Testis (tissue), 2 donors: ENCODE measurements at regions not wholly inside any gene's neighbourhood (a gene's known extent, or its start where the extent isn't known, plus 50 kb on each side); places are given as distances from the start of the nearest gene placed in this dataset.

Experiments used
- DNase-seq: peaks from one replicate; pipeline ENCODE4 v3.0.0-alpha.2; 2019
- H3K27ac ChIP-seq, 2 donors: fragments of 200-600 bp; sonication (generic); one replicate each; pipeline ENCODE4 v1.5.1; 2019
- H3K27me3 ChIP-seq: fragments of 200-600 bp; sonication (generic); one replicate; pipeline ENCODE4 v1.5.1; 2019
- H3K36me3 ChIP-seq: fragments of 200-600 bp; sonication (generic); one replicate; pipeline ENCODE4 v1.5.1; 2017; ENCODE audit warnings: low read depth; ENCODE audit errors: missing control alignments
- H3K4me1 ChIP-seq: fragments of 200-600 bp; sonication (generic); one replicate; pipeline ENCODE4 v1.5.1; 2019
- H3K4me3 ChIP-seq, 2 donors: fragments of 200-600 bp; sonication (generic); one replicate each; pipeline ENCODE4 v1.5.1; 2017 to 2019
- H3K9me3 ChIP-seq: fragments of 200-600 bp; sonication (generic); one replicate; pipeline ENCODE4 v1.5.1; 2017
- POLR2A ChIP-seq: fragments of 450-650 bp; IDR thresholded peaks from one replicate; pipeline ENCODE4 v1.6.1; 2017; ENCODE audit warnings: antibody characterized with exemption, mild to moderate bottlenecking, moderate library complexity
- WGBS, 2 donors: methylation state at CpG; one replicate each; pipeline ENCODE4 v1.1.5; 2018; 5-methylcytosine and 5-hydroxymethylcytosine counted together
- intact Hi-C: fragments of 100-400 bp; cut with DNase I; formaldehyde crosslinking; loops from one replicate; pipeline ENCODE4 v1.15.1; 2023; ENCODE audit warnings: low total_unique reads
- TF ChIP-seq, protein P1 (sequence below), 3 experiments: fragments of 450-650 bp in 2 of 3; fragments of 200-600 bp in 1 of 3; sonication (generic) in 1 of 3; IDR thresholded peaks; one replicate each; pipeline ENCODE4 v1.5.1; 2016 to 2019; ENCODE audit warnings: antibody characterized with exemption in 3 of 3, mild to moderate bottlenecking in 2 of 3, moderate library complexity in 1 of 3

DNA sequence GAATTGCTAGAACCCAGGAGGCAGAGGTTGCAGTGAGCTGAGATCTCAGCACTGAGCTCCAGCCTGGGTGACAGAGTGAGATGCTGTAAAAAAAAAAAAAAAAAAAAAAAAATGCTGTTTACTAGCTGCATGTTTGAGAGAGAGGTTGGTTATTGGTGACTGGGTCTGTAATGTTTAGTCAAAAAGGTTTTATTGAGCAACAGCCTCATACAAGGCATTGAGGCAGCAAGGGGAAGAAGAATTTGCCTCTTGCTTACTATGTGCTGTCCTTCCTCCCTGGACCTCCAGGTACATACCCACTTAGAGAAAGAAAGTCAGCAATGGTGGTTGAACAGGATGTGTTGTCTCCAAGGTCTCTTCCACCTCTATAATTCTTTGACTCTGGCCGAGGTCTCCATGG is 140.7 kb upstream of the SPRY4 start:
- Histone ChIP-seq H3K27me3 (no peaks in the 10 kb centered on the region), H3K4me3 (no peak overlapping the region), H3K4me1 (no peaks in the 10 kb centered on the region), H3K27ac (no peak overlapping the region), H3K9me3 (no peaks in the 10 kb centered on the region), H3K36me3 (no peaks in the 10 kb centered on the region)
- TF ChIP-seq, protein P1, sequence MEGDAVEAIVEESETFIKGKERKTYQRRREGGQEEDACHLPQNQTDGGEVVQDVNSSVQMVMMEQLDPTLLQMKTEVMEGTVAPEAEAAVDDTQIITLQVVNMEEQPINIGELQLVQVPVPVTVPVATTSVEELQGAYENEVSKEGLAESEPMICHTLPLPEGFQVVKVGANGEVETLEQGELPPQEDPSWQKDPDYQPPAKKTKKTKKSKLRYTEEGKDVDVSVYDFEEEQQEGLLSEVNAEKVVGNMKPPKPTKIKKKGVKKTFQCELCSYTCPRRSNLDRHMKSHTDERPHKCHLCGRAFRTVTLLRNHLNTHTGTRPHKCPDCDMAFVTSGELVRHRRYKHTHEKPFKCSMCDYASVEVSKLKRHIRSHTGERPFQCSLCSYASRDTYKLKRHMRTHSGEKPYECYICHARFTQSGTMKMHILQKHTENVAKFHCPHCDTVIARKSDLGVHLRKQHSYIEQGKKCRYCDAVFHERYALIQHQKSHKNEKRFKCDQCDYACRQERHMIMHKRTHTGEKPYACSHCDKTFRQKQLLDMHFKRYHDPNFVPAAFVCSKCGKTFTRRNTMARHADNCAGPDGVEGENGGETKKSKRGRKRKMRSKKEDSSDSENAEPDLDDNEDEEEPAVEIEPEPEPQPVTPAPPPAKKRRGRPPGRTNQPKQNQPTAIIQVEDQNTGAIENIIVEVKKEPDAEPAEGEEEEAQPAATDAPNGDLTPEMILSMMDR (IDR thresholded peaks at IDR 0.05), result no peak
- no peak for TF ChIP-seq POLR2A
- no peak for DNase-seq
- WGBS, 2 donors, result 92% methylated on average over 1 of the region's 1 CpG
- intact Hi-C loops, result no loop called here

DNA sequence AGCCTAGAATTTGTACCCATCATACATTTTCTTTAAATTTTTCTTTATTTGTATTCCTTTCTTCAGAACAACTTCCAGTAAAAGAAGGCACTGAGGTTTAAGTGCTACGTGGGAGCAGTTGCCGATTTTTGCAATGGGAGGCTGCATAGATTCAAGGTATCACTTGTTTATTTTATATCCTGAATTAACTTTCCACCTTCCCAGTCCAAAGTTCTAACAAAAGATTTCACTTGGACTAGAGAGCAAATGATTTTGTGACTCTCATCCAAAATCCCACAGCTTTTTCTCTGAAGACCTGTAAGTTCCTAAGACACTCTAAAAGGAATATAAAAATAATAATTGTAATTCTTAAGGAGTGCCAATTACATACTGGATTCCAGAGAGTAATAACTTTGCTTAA is 139.1 kb upstream of the SPRY4 start:
- no peaks in the 10 kb centered on the region for H3K4me1 ChIP-seq
- no peaks in the 10 kb centered on the region for H3K36me3 ChIP-seq
- WGBS, 2 donors, result 84 to 85% methylated on average over 2 of the region's 2 CpGs
- no peaks in the 10 kb centered on the region for H3K9me3 ChIP-seq
- TF ChIP-seq, protein P1 (IDR thresholded peaks at IDR 0.05), result no peak
- no peak for TF ChIP-seq POLR2A
- no peak for DNase-seq
- no peak overlapping the region for H3K4me3 ChIP-seq
- no peaks in the 10 kb centered on the region for H3K27me3 ChIP-seq
- intact Hi-C loops, result no loop called here
- H3K27ac ChIP-seq, result no peak overlapping the region

DNA sequence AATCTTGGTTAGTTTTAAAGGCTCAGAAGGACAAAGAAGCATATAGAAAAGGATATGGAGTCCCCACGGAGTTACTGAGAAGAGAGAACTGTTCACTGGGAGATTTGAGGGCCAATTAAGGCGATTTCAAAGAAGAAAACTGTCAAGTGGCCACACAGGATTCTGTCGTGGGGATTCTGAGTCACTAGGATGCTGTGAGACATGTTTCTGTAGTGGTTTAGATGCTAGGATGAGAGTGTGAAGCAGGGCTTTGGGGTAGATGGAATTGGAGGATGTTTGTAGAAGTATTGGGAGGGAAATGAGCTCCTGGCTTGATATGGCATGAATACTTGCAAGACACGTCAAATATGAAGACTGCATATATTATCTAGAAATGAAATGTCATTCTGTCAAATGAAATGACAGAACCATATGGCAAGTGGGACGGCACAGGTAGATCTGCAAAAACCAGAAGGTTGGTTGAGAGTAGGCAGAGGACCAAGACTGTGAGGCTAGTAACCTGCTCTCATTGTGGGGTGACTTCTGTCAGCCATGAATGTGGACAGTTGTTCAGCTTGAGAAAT is 136.3 kb upstream of the SPRY4 start:
- no peak for TF ChIP-seq POLR2A
- TF ChIP-seq, protein P1 (IDR thresholded peaks at IDR 0.05), result no peak
- Histone ChIP-seq H3K9me3 (no peaks in the 10 kb centered on the region), H3K4me3 (no peak overlapping the region), H3K27ac (no peak overlapping the region), H3K4me1 (no peaks in the 10 kb centered on the region), H3K27me3 (no peaks in the 10 kb centered on the region), H3K36me3 (no peaks in the 10 kb centered on the region)
- no peak for DNase-seq
- 90% methylated on average over 5 of the region's 5 CpGs for WGBS, 2 donors
- intact Hi-C loops, result no loop called here

DNA sequence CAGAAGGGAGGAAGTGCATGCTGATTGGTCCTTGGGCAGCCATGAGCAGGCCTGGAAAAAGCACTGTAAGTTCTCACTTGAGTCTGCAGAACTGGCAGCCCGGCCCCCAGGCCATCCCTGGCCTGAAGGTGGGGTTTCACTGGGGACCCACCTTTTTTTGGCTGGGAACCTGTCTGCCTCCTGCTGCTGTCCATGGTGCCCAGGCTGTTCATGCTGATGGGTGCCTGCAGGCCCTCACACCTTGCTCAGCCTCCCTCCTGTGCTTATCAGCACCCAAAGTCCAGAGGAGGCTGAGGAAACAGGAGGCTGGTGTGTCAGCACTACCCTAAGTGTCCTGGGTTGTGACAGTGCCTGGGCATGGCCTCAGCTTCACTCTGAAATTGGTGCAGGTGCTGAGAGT is 134.4 kb upstream of the SPRY4 start:
- Histone ChIP-seq H3K27ac (no peak overlapping the region), H3K36me3 (no peaks in the 10 kb centered on the region), H3K9me3 (no peaks in the 10 kb centered on the region), H3K27me3 (no peaks in the 10 kb centered on the region), H3K4me3 (no peak overlapping the region), H3K4me1 (no peaks in the 10 kb centered on the region)
- intact Hi-C loops, result no loop called here
- WGBS, 2 donors, result 100% methylated on average over 1 of the region's 1 CpG; no CpG with 5 or more reads in 1 of the 2 donors
- TF ChIP-seq, protein P1 (IDR thresholded peaks at IDR 0.05), result no peak
- TF ChIP-seq POLR2A, result no peak
- DNase-seq, result no peak

DNA sequence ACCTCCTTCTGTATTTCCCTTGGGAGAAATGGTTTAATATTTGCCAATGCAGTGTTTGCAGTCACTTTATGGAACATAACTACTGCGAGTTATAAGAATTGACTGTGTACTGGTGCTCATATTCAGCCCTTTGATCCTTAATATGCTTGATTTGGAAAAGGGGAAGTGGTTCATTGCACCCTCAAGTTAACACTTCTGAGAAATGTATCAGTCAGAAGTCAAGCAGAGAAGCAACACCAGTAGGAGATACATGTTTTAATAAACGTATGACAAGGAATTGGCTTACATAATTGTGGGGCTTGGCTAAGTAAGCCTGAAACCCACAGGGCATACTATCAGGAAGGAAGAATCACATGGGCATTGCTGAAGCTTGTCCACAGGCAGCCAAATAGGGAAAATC is 131.0 kb upstream of the SPRY4 start:
- no peak for TF ChIP-seq POLR2A
- TF ChIP-seq, protein P1 (IDR thresholded peaks at IDR 0.05), result no peak
- H3K27me3 ChIP-seq, result no peaks in the 10 kb centered on the region
- intact Hi-C loops, result no loop called here
- WGBS, 2 donors, result 74 to 91% methylated on average over 2 of the region's 2 CpGs
- H3K4me1 ChIP-seq, result no peaks in the 10 kb centered on the region
- H3K9me3 ChIP-seq, result no peaks in the 10 kb centered on the region
- no peak overlapping the region for H3K27ac ChIP-seq
- no peak for DNase-seq
- no peaks in the 10 kb centered on the region for H3K36me3 ChIP-seq
- no peak overlapping the region for H3K4me3 ChIP-seq
